MM.1S (cell line): ENCODE measurements at regions not wholly inside any gene's neighbourhood (a gene's known extent, or its start where the extent isn't known, plus 50 kb on each side); places are given as distances from the start of the nearest gene placed in this dataset.

Source experiments
- DNase-seq: peaks from one replicate; pipeline ENCODE4 v3.0.0-alpha.2; 2015
- H2AFZ ChIP-seq: fragments of 300-600 bp; sonication (generic); 2 replicates; pipeline ENCODE4 v1.6.0; 2016; ENCODE audit warnings: antibody characterized with exemption, low read length
- H3F3A ChIP-seq: fragments of 300-600 bp; sonication (generic); 2 replicates; pipeline ENCODE4 v1.6.1; 2016; ENCODE audit warnings: mild to moderate bottlenecking, antibody characterized with exemption, low read length, moderate library complexity, mixed read lengths; ENCODE audit not compliant: insufficient read depth
- H3K27ac ChIP-seq: fragments of 300-600 bp; sonication (generic); 2 replicates; pipeline ENCODE4 v1.5.1; 2016; ENCODE audit warnings: mild to moderate bottlenecking, low read length
- H3K27me3 ChIP-seq: fragments of 300-600 bp; sonication (generic); replicated peaks from 2 replicates; pipeline ENCODE4 v1.6.0; 2016; ENCODE audit warnings: low read length; ENCODE audit not compliant: insufficient read depth
- H3K36me3 ChIP-seq: fragments of 300-600 bp; sonication (generic); replicated peaks from 2 replicates; pipeline ENCODE4 v1.6.1; 2016; ENCODE audit warnings: mild to moderate bottlenecking, low read length, mixed read lengths; ENCODE audit not compliant: insufficient read depth
- H3K4me1 ChIP-seq: fragments of 300-600 bp; sonication (generic); 2 replicates; pipeline ENCODE4 v1.6.1; 2016; ENCODE audit warnings: low read length, mixed read lengths
- H3K4me2 ChIP-seq: fragments of 300-600 bp; sonication (generic); 2 replicates; pipeline ENCODE4 v1.6.0; 2016; ENCODE audit warnings: low read depth, low read length
- H3K4me3 ChIP-seq: fragments of 300-600 bp; sonication (generic); 2 replicates; pipeline ENCODE4 v1.5.1; 2016; ENCODE audit warnings: low read length, mixed read lengths
- H3K79me2 ChIP-seq: fragments of 300-600 bp; sonication (generic); 2 replicates; pipeline ENCODE4 v1.6.1; 2016; ENCODE audit warnings: mixed run types, low read length, mixed read lengths
- H3K9ac ChIP-seq: fragments of 300-600 bp; sonication (generic); 2 replicates; pipeline ENCODE4 v1.6.1; 2016; ENCODE audit warnings: low read length, mixed read lengths
- H3K9me2 ChIP-seq: fragments of 300-600 bp; sonication (generic); replicated peaks from 2 replicates; pipeline ENCODE4 v1.6.1; 2016; ENCODE audit warnings: mild to moderate bottlenecking, low read length, mixed read lengths; ENCODE audit not compliant: insufficient read depth
- H3K9me3 ChIP-seq: fragments of 300-600 bp; sonication (generic); replicated peaks from 2 replicates; pipeline ENCODE4 v1.6.1; 2016; ENCODE audit warnings: mild to moderate bottlenecking, low read length, mixed read lengths; ENCODE audit not compliant: insufficient read depth
- H4K20me1 ChIP-seq: fragments of 300-600 bp; sonication (generic); 2 replicates; pipeline ENCODE4 v1.6.1; 2016; ENCODE audit warnings: mild to moderate bottlenecking, low read length, moderate library complexity, mixed read lengths; ENCODE audit not compliant: insufficient read depth
- EZH2 ChIP-seq: fragments of 300-600 bp; sonication (generic); optimal IDR thresholded peaks from 2 replicates; pipeline ENCODE3; 2017; ENCODE audit warnings: low read depth, mild to moderate bottlenecking, antibody characterized with exemption, low read length, mixed read lengths
- EZH2phosphoT487 ChIP-seq: fragments of 300-600 bp; sonication (generic); IDR thresholded peaks from 2 replicates; pipeline ENCODE4 v1.6.1; 2018; ENCODE audit warnings: antibody characterized with exemption, low read length
- TF ChIP-seq, protein P1 (sequence below): fragments of 300-600 bp; sonication (generic); IDR thresholded peaks from 2 replicates; pipeline ENCODE4 v1.5.1; 2016; ENCODE audit warnings: antibody characterized with exemption, low read length, mixed read lengths

DNA sequence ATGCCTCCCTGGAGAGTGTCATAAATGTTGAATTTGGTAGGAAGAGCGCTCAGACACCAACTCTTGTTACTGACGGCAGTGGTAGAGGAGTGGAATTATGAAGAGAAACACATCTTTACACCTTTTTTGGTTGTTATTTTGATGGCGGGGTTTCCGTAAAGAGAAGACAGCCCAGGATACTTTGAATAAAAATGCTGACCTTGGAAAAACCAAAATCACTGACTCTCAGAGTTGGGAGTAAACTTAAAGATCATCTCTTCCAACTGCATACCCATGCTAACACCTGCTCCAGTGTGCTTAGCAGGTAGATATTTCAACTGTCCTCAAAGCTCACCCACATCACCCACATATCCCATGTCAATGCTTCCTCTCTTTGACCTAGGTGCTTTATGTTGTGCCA, 498.6 kb downstream of the LIG4 start:
- TF ChIP-seq EZH2 (no peak), EZH2phosphoT487 (no peak)
- TF ChIP-seq, protein P1, sequence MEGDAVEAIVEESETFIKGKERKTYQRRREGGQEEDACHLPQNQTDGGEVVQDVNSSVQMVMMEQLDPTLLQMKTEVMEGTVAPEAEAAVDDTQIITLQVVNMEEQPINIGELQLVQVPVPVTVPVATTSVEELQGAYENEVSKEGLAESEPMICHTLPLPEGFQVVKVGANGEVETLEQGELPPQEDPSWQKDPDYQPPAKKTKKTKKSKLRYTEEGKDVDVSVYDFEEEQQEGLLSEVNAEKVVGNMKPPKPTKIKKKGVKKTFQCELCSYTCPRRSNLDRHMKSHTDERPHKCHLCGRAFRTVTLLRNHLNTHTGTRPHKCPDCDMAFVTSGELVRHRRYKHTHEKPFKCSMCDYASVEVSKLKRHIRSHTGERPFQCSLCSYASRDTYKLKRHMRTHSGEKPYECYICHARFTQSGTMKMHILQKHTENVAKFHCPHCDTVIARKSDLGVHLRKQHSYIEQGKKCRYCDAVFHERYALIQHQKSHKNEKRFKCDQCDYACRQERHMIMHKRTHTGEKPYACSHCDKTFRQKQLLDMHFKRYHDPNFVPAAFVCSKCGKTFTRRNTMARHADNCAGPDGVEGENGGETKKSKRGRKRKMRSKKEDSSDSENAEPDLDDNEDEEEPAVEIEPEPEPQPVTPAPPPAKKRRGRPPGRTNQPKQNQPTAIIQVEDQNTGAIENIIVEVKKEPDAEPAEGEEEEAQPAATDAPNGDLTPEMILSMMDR, result no peak
- no peak overlapping the region for H3K4me2 ChIP-seq
- H3K9ac ChIP-seq, result no peak overlapping the region
- no peak overlapping the region for H3K27ac ChIP-seq
- no peaks in the 10 kb centered on the region for H3F3A ChIP-seq
- H4K20me1 ChIP-seq, result no peaks in the 10 kb centered on the region
- no peaks in the 10 kb centered on the region for H3K27me3 ChIP-seq
- H3K4me1 ChIP-seq, result no peaks in the 10 kb centered on the region
- no peaks in the 10 kb centered on the region for H3K36me3 ChIP-seq
- no peak overlapping the region for H3K4me3 ChIP-seq
- H2AFZ ChIP-seq, result no peak overlapping the region
- no peaks in the 10 kb centered on the region for H3K9me2 ChIP-seq
- H3K9me3 ChIP-seq, result no peaks in the 10 kb centered on the region
- H3K79me2 ChIP-seq, result no peaks in the 10 kb centered on the region
- DNase-seq, result no peak

GRCh38 chr13:107716241-107716640, 499.1 kb downstream of the LIG4 start:
- no peaks in the 10 kb centered on the region for H3K4me1 ChIP-seq
- H2AFZ ChIP-seq, result no peak overlapping the region
- H3K4me2 ChIP-seq, result no peak overlapping the region
- no peaks in the 10 kb centered on the region for H3K9me2 ChIP-seq
- H3K4me3 ChIP-seq, result no peak overlapping the region
- H3K27me3 ChIP-seq, result no peaks in the 10 kb centered on the region
- H3K27ac ChIP-seq, result no peak overlapping the region
- no peaks in the 10 kb centered on the region for H3F3A ChIP-seq
- H3K36me3 ChIP-seq, result no peaks in the 10 kb centered on the region
- no peaks in the 10 kb centered on the region for H3K9me3 ChIP-seq
- H3K9ac ChIP-seq, result no peak overlapping the region
- no peak for DNase-seq
- TF ChIP-seq EZH2phosphoT487 (no peak), EZH2 (no peak)
- TF ChIP-seq, protein P1, result no peak
- H4K20me1 ChIP-seq, result no peaks in the 10 kb centered on the region
- no peaks in the 10 kb centered on the region for H3K79me2 ChIP-seq

- Histone ChIP-seq H3K9me3 (no peaks in the 10 kb centered on the region), H3F3A (no peaks in the 10 kb centered on the region), H3K9ac (no peak overlapping the region), H3K9me2 (no peaks in the 10 kb centered on the region), H4K20me1 (no peaks in the 10 kb centered on the region), H3K36me3 (no peaks in the 10 kb centered on the region), H2AFZ (no peak overlapping the region), H3K4me2 (no peak overlapping the region), H3K27ac (no peak overlapping the region), H3K79me2 (no peaks in the 10 kb centered on the region), H3K27me3 (no peaks in the 10 kb centered on the region), H3K4me3 (no peak overlapping the region), H3K4me1 (no peaks in the 10 kb centered on the region)
- no peak for DNase-seq
- no peak for TF ChIP-seq EZH2
- TF ChIP-seq, protein P1, result no peak
- TF ChIP-seq EZH2phosphoT487, result no peak
Observed at GRCh38 chr13:107715496-107715895, 499.8 kb downstream of the LIG4 start.
